Lung (tissue), 11 donors: ENCODE measurements at regions not wholly inside any gene's neighbourhood (a gene's known extent, or its start where the extent isn't known, plus 50 kb on each side); places are given as distances from the start of the nearest gene placed in this dataset.
"Not testable (repeated sequence)": the region's sequence is repeated elsewhere in the genome, so short reads cannot be mapped to it uniquely, and the experiment has no call there.

Source experiments
- ATAC-seq: fragments of 200-7000 bp; cut with Tn5 transposase; one replicate; pipeline ENCODE4 v1.9.1; 2020; ENCODE audit warnings: moderate number of reproducible peaks; ENCODE audit not compliant: insufficient read depth, low FRiP score
- DNase-seq, 3 donors: peaks; one replicate each; pipeline ENCODE4 v3.0.0-alpha.2; 2013 to 2017
- H3K27ac ChIP-seq, 2 donors: one replicate each; pipeline ENCODE4 v1.5.1; 2013; ENCODE audit warnings: mild to moderate bottlenecking in 2 of 2, moderate library complexity in 2 of 2, control low read depth in 1 of 2, inconsistent platforms in 1 of 2, low read depth in 1 of 2, low read length in 1 of 2
- H3K27me3 ChIP-seq, 3 donors: one replicate each; pipeline ENCODE4 v1.5.1; 2013; ENCODE audit warnings: low read length in 2 of 3; ENCODE audit not compliant: control insufficient read depth in 3 of 3, insufficient read depth in 3 of 3
- H3K36me3 ChIP-seq, 4 donors: one replicate each; pipeline ENCODE4 v1.5.1; 2013; ENCODE audit warnings: low read length in 4 of 4, mild to moderate bottlenecking in 1 of 4, moderate library complexity in 1 of 4; ENCODE audit not compliant: control insufficient read depth in 4 of 4, insufficient read depth in 4 of 4
- H3K4me1 ChIP-seq, 5 donors: one replicate each; pipeline ENCODE4 v1.5.1; 2013; ENCODE audit warnings: low read length in 5 of 5, mild to moderate bottlenecking in 2 of 5, moderate library complexity in 1 of 5; ENCODE audit not compliant: control insufficient read depth in 5 of 5, insufficient read depth in 5 of 5
- H3K4me3 ChIP-seq: one replicate; pipeline ENCODE4 v1.5.1; 2013; ENCODE audit warnings: mild to moderate bottlenecking, control low read depth, moderate library complexity
- H3K9ac ChIP-seq, 2 donors: one replicate each; pipeline ENCODE4 v1.5.1; 2013; ENCODE audit warnings: low read length in 2 of 2, control low read depth in 1 of 2; ENCODE audit not compliant: insufficient read depth in 1 of 2
- H3K9me3 ChIP-seq, 4 donors: one replicate each; pipeline ENCODE4 v1.5.1; 2013; ENCODE audit warnings: low read length in 3 of 4, mild to moderate bottlenecking in 1 of 4, moderate library complexity in 1 of 4; ENCODE audit not compliant: control insufficient read depth in 4 of 4, insufficient read depth in 3 of 4
- WGBS, 2 donors: extraction: QIAGEN DNeasy Blood & Tissue Kit; methylation state at CpG; one replicate each; pipeline ENCODE4 v1.1.7; 2013; 5-methylcytosine and 5-hydroxymethylcytosine counted together
- TF ChIP-seq, protein P1 (sequence below): IDR thresholded peaks from 2 replicates; pipeline ENCODE4 v1.5.1; 2012; ENCODE audit warnings: mild to moderate bottlenecking; ENCODE audit errors: control extremely low read depth, extremely low read depth
- donor health status: control.
- donor health status: control.
- donor health status: Bipolar disorder and iron deficiency.
- donor health status: healthy.
- donor health status: DM: yes; HTN: yes; CAD: no.

DNA sequence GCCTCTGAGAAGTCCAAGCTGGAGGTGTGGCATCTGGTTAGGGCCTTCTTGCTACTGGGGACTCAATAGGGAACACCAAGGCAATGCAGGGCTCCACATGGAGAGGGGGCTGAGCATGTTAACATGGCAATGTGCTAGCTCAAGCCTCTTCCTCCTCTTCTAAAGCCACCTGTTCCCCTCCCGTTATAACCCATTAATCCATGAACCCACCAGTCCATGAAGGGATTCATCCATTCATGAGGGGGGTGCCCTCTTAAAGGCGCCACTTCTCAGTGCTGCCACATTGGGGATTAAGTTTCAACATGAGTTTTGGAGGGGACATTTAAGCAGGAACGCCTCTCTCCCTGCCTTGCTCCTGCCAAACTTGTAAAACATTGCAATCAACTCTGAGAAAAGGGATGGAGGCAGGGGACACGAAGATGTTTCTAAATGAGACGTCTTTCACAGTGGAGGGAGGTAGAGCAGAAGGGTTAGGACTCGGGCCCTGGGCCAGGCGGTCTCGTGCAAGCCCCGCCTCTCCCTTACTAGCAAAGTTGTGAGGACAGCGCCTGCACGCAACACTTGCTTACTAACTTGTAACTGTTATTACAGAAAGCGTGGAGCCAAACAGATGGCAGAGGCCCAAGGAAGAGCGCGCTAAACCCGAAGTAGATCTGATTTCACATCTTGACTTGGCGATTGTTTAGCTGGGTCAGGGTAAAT, 118.2 kb upstream of the ZNF516 start:
- peak in 1 of 3 donors; percentile 53 for DNase-seq
- H3K27me3 ChIP-seq = no peaks in the 10 kb centered on the region
- 90 to 94% methylated on average over 16 of the region's 16 CpGs for WGBS, 2 donors
- no peak overlapping the region for H3K4me3 ChIP-seq
- TF ChIP-seq, protein P1, sequence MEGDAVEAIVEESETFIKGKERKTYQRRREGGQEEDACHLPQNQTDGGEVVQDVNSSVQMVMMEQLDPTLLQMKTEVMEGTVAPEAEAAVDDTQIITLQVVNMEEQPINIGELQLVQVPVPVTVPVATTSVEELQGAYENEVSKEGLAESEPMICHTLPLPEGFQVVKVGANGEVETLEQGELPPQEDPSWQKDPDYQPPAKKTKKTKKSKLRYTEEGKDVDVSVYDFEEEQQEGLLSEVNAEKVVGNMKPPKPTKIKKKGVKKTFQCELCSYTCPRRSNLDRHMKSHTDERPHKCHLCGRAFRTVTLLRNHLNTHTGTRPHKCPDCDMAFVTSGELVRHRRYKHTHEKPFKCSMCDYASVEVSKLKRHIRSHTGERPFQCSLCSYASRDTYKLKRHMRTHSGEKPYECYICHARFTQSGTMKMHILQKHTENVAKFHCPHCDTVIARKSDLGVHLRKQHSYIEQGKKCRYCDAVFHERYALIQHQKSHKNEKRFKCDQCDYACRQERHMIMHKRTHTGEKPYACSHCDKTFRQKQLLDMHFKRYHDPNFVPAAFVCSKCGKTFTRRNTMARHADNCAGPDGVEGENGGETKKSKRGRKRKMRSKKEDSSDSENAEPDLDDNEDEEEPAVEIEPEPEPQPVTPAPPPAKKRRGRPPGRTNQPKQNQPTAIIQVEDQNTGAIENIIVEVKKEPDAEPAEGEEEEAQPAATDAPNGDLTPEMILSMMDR = no peak
- no peak overlapping the region for H3K9ac ChIP-seq
- no peak overlapping the region for H3K27ac ChIP-seq
- ATAC-seq = no peak
- no peaks in the 10 kb centered on the region for H3K36me3 ChIP-seq
- H3K4me1 ChIP-seq = peaks cover 0 to 7% (median 0%) of the 10 kb centered on the region in 5 donors
- no peaks in the 10 kb centered on the region for H3K9me3 ChIP-seq

DNA sequence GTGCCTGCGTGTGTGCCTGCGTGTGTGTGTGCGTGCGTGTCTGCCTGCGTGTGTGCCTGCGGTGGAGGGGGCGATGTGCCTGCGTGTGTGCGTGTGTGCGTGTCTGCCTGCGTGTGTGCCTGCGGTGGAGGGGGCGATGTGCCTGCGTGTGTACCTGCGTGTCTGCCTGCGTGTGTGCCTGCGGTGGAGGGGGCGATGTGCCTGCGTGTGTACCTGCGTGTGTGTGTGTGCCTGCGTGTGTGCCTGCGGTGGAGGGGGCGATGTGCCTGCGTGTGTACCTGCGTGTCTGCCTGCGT, 116.7 kb upstream of the ZNF516 start:
- H3K4me3 ChIP-seq, H3K36me3 ChIP-seq, H3K9me3 ChIP-seq, DNase-seq, H3K4me1 ChIP-seq, H3K9ac ChIP-seq, H3K27me3 ChIP-seq, ATAC-seq, H3K27ac ChIP-seq: not testable (repeated sequence)
- 89 to 94% methylated on average over 22 to 26 of the region's 26 CpGs for WGBS, 2 donors

DNA sequence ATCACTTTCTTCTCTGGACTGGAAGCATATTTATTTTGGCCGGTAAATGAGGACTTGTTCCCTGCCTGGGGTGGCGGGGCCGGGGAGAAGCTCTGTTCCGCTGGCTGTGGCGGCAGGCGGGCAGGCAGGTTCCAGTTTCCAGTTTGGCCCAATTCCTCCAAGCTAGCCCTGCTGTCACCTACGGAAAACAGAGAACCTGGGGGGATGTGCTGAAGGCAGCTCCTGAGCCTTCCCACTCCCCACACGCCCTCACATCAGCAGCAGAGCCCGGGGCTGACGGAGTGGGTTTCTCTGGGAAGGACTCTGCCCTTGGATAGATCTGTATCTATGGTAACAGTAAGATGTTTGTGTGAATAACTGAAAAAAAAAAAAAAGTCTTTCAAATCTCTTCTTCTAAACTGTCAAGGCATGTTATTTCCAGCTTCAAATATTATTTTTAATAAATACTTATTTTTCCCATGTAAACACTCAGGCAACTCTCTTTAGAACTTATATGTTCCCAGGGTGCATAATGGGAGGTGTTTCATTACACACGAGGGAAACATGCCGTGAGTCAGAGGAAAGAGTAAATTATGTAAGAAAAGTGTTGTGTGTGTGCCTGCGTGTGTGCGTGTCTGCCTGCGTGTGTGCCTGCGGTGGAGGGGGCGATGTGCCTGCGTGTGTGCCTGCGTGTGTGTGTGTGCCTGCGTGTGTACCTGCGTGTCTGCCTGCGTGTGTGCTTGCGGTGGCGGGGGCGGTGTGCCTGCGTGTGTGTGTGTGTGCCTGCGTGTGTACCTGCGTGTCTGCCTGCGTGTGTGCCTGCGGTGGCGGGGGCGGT, 116.1 kb upstream of the ZNF516 start:
- Histone ChIP-seq H3K27ac (no peak overlapping the region), H3K36me3 (no peaks in the 10 kb centered on the region), H3K9me3 (no peaks in the 10 kb centered on the region), H3K27me3 (no peaks in the 10 kb centered on the region), H3K4me1 (peaks cover 0 to 7% (median 0%) of the 10 kb centered on the region in 5 donors), H3K9ac (no peak overlapping the region), H3K4me3 (no peak overlapping the region)
- ATAC-seq (no peak), DNase-seq (peak; percentile 57 to 64 (median 58))
- TF ChIP-seq, protein P1 = no peak
- 78 to 82% methylated on average over 28 to 32 of the region's 32 CpGs for WGBS, 2 donors

DNA sequence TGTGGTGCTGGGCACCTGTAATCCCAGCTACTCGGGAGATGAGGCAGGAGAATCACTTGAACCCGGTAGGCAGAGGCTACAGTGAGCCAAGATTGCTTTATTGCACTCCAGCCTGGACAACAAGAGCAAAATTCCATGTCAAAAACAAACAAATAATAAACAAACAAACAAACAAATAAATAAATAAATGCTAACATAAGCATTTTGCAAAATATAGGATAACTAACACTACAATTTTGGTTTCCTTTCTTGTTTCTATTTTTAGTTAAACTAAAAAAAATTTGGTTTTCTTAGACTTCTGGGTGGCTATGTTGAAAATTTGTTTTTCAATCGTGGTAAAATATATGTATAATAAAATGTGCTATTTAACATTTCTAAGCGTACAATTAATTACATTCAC, 115.0 kb upstream of the ZNF516 start:
- ATAC-seq (no peak), DNase-seq (no peak)
- no peaks in the 10 kb centered on the region for H3K27me3 ChIP-seq
- H3K9ac ChIP-seq = no peak overlapping the region
- 86 to 96% methylated on average over 4 of the region's 4 CpGs for WGBS, 2 donors
- no peaks in the 10 kb centered on the region for H3K9me3 ChIP-seq
- H3K36me3 ChIP-seq = no peaks in the 10 kb centered on the region
- H3K4me3 ChIP-seq = no peak overlapping the region
- no peak overlapping the region for H3K27ac ChIP-seq
- H3K4me1 ChIP-seq = peaks cover 0 to 7% (median 0%) of the 10 kb centered on the region in 5 donors
- TF ChIP-seq, protein P1 = no peak
